ENCODE measurements at regions not wholly inside any gene's neighbourhood (a gene's known extent, or its start where the extent isn't known, plus 50 kb on each side); places are given as distances from the start of the nearest gene placed in this dataset.

DNA sequence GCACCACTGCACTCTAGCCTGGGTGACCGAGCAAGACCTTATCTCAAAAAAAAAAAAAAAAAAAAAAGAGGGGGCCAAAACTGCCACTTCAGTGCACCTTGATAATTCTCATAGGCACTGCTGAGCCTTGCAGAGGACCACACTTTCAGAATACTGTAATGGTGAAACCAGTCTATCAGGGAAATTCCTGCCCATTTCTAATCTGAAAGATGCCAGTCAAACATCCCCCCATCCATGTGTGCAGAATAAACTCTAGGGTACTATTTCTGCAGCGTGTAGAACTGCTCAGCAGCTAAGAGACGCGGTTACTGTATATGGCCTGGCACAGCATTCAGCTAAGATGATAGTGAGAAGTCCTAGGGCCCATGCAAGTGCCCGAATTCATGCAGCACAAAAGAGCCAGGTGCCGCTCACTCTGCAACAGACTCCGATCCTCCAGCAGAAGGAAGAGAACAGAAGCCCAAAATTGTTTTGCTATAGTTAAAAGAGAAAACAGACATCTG lies 286.8 kb upstream of the KLF14 start:
- DNase-seq = no peak
- no peaks in the 10 kb centered on the region for H3K9me3 ChIP-seq
- peaks cover 6 to 12% of the 10 kb centered on the region in 2 donors for H3K4me1 ChIP-seq
- TF ChIP-seq POLR2A (IDR thresholded peaks at IDR 0.05) (no peak), CTCF (IDR thresholded peaks at IDR 0.05) (no peak)
- H3K4me3 ChIP-seq = no peak overlapping the region
- no peaks in the 10 kb centered on the region for H3K36me3 ChIP-seq
- no peak overlapping the region for H3K27ac ChIP-seq
- no peaks in the 10 kb centered on the region for H3K27me3 ChIP-seq
- intact Hi-C loops (cut with DNase I; ENCODE audit: low total_unique reads) = loop anchor here (10.0 kb wide), 1 partner anchor 996 kb away; no protein-coding TSS in a partner anchor

DNA sequence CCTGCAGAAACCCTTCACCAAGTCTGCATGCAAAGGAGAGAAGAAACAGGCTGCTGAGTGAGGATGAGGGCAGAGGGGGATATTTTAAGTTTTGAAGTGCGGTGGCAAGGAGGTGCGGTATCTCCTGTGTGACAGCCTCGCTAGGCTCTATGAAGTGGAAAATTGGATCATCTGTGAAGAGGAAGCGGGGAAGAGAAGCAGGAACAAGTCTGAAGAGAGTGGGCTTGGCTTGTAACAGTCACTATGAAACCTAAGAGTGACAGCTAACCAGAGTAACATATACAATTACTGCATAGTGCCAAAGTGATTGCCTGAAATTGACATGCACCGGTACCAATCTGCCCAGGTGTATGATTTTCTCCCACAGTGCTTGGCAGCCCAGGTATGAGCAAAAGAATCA lies 287.5 kb upstream of the KLF14 start:
- intact Hi-C loops (cut with DNase I; ENCODE audit: low total_unique reads) = loop anchor here (10.0 kb wide), 1 partner anchor 997 kb away; no protein-coding TSS in a partner anchor
- Histone ChIP-seq H3K9me3 (no peaks in the 10 kb centered on the region), H3K36me3 (no peaks in the 10 kb centered on the region), H3K27ac (no peak overlapping the region), H3K27me3 (no peaks in the 10 kb centered on the region), H3K4me1 (peaks cover 6 to 12% of the 10 kb centered on the region in 2 donors), H3K4me3 (no peak overlapping the region)
- TF ChIP-seq POLR2A (IDR thresholded peaks at IDR 0.05) (no peak), CTCF (IDR thresholded peaks at IDR 0.05) (no peak)
- no peak for DNase-seq

DNA sequence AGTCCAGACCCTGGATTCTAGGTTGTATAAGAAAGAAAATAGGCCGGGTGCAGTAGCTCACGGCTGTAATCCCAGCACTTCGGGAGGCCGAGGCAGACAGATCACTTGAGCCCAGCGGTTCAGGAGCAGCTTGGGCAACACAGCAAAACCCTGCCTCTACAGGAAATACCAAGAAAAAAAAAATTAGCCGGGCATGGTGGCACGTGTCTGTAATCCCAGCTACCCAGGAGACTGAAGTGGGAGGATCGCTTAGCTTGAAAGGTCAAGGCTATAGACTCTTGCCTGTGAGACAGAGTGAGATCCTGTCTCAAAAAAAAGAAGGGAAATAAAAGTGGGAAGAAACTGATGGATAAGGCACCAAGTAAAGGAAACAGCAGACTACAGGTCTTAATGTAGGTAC lies 287.9 kb upstream of the KLF14 start:
- no peaks in the 10 kb centered on the region for H3K27me3 ChIP-seq
- intact Hi-C loops (cut with DNase I; ENCODE audit: low total_unique reads) = loop anchor here (10.0 kb wide), 1 partner anchor 997 kb away; no protein-coding TSS in a partner anchor

GRCh38 chr7:131026297-131027000 lies 292.4 kb upstream of the KLF14 start:
- Histone ChIP-seq H3K36me3 (no peaks in the 10 kb centered on the region), H3K4me1 (peaks cover 8 to 18% of the 10 kb centered on the region in 2 donors)

More for the DNA sequence above, 287.9 kb upstream of the KLF14 start:
- H3K4me1 ChIP-seq = peaks cover 7 to 12% of the 10 kb centered on the region in 2 donors
- no peak for TF ChIP-seq POLR2A (IDR thresholded peaks at IDR 0.05)
- H3K4me3 ChIP-seq = no peak overlapping the region
- no peak overlapping the region for H3K27ac ChIP-seq
- no peaks in the 10 kb centered on the region for H3K9me3 ChIP-seq
- no peaks in the 10 kb centered on the region for H3K36me3 ChIP-seq
- DNase-seq = no peak

DNA sequence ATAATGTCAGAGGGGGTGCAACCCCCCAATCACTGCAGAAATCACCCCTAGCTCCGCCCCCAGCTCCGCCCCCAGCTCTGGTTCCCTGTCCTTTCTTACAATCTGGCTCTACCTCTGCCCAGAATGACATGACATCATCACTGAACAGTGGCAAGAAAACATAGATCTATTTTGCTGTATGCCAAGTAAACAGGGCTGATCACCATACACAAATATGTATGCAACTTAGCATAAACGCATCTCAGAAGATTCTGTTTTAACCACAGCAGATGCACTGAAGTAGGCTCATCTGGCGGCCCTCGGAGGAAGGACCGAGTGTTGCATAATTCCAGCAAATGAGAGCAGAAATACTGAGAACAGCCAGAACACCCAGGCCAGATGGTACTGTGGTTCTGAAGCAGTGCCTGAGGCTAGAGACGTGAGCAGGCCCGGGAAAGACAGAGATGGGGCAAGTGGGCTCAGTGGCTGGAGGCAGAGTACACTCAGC lies 293.3 kb upstream of the KLF14 start:
- H3K36me3 ChIP-seq = no peaks in the 10 kb centered on the region
- peaks cover 4 to 18% of the 10 kb centered on the region in 2 donors for H3K4me1 ChIP-seq
- no peaks in the 10 kb centered on the region for H3K9me3 ChIP-seq
- TF ChIP-seq POLR2A (IDR thresholded peaks at IDR 0.05) = no peak
- DNase-seq = peak; percentile 42 to 56
- intact Hi-C loops (cut with DNase I; ENCODE audit: low total_unique reads) = loop anchor here (10.0 kb wide), 1 partner anchor 1003 kb away; no protein-coding TSS in a partner anchor
- H3K27ac ChIP-seq = peak overlapping the region in 1 of 2 donors; percentile 42
- no peaks in the 10 kb centered on the region for H3K27me3 ChIP-seq
- H3K4me3 ChIP-seq = no peak overlapping the region

More at GRCh38 chr7:131026297-131027000, 292.4 kb upstream of the KLF14 start:
- intact Hi-C loops (cut with DNase I; ENCODE audit: low total_unique reads) = loop anchor here (10.0 kb wide), 1 partner anchor 1002 kb away; no protein-coding TSS in a partner anchor
- Histone ChIP-seq H3K27me3 (no peaks in the 10 kb centered on the region), H3K9me3 (no peaks in the 10 kb centered on the region), H3K27ac (peak overlapping the region; percentile 31 to 40), H3K4me3 (no peak overlapping the region)
- TF ChIP-seq POLR2A (IDR thresholded peaks at IDR 0.05) (no peak), CTCF (IDR thresholded peaks at IDR 0.05) (no peak)
- DNase-seq = no peak

DNA sequence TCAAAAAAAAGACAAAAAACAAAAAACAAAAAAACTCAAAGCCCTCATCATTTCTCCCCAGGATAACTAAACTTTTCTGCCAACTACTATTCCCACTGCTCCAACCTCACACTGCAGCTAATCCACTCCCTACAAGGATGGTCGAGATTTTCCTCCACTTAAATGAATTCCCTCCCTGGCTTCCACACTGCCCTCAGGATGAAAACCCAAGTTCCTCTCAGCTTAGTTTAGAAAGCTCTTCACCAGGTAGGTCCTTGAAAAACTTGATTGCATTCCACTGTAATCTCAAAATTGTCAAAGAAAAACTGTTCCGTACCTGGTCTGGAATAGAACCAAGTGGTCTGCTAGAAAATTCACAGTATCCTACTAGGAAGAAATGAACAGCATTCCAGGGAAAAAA lies 294.3 kb upstream of the KLF14 start:
- Histone ChIP-seq H3K9me3 (no peaks in the 10 kb centered on the region), H3K4me1 (peaks cover 4 to 18% of the 10 kb centered on the region in 2 donors), H3K27ac (peak overlapping the region in 1 of 2 donors; percentile 42), H3K36me3 (no peaks in the 10 kb centered on the region), H3K4me3 (no peak overlapping the region), H3K27me3 (no peaks in the 10 kb centered on the region)
- TF ChIP-seq CTCF (IDR thresholded peaks at IDR 0.05) (no peak), POLR2A (IDR thresholded peaks at IDR 0.05) (no peak)
- no peak for DNase-seq
- intact Hi-C loops (cut with DNase I; ENCODE audit: low total_unique reads) = loop anchor here (10.0 kb wide), 1 partner anchor 1003 kb away; no protein-coding TSS in a partner anchor
